IPS-NIHi7 (cell line): ENCODE measurements at regions not wholly inside any gene's neighbourhood (a gene's known extent, or its start where the extent isn't known, plus 50 kb on each side); places are given as distances from the start of the nearest gene placed in this dataset.

ENCODE experiments used
- DNase-seq: peaks from one replicate; pipeline ENCODE4 v3.0.0; 2012; ENCODE audit warnings: mixed read lengths; ENCODE audit errors: extremely low spot score

- DNase-seq, result no peak
Measured at GRCh38 chr9:81532251-81532650, 157.1 kb downstream of the TLE1 start.

GRCh38 chr9:81531511-81531910 lies 157.8 kb downstream of the TLE1 start:
- no peak for DNase-seq

GRCh38 chr9:81530846-81531245 lies 158.5 kb downstream of the TLE1 start:
- no peak for DNase-seq

DNA sequence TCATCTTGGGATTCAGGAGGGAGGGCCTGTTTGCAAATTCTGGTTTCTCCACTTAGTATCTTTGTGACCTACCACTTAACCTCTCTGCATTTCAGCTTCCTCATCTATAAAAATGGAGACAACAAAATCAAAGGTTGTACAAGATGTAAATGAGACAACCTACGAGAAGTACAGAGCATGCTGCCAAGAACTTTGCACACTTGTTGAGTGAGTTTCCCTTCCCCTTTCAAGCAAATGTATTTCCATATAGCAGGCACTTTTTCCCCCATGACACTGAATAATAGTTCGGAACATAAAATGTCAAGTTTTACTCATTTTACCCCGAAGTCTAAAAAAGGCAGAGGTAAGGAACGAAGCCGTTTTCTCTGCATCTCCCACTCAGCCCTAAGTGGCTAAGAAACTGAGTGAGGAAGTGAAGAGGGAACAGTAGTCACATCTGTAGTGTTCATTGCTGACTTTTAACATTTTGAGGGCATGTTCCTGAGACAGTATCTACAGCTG lies 159.0 kb downstream of the TLE1 start:
- DNase-seq, result no peak

DNA sequence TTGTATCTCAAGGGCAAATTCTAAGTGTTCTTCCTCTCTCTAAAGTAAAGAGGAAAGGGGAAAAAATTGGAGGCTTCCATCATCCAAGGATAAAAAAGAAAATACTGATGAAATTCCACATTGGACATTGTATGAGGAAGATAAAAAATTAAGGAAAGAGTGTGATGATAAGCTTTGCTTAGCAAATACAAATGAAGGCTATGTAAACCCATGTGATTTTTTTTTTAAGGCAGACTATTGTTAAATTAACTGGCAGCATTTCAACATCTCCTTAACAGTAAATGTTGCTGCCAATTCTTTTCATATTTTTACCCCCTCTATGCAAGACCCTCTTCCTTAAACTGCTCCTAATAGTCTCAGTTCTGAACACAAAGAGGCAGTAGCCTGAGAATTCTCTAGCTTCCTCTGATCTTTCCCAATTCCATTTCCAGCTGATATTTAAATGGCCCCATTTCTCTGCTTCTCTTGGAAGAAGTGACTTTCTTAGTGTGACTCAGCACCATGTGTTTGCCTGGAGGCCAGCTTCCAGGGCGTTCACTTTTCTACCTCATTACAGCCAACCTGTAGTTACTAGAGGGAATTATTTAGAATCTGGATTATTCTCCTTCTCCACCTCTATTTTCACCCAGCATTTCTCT lies 159.7 kb downstream of the TLE1 start:
- DNase-seq, result peak; percentile 16

DNA sequence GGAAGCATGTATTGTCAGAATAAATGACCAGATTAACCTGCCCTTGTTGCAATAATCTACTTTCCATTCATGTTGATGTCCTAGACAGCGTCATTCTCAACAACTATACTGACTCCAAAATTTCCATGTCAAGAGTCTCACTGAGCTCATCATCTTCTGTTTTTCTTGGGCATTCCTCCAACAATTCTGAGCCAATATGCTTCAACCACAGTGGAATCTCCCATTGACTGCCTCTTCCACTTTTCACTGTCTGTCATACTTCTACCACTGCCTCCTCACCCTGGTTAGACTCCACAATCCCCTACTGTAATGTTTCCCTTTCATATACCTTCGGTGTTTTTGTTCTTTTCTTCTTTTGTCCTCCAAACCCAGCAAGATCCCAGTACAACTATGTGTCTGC lies 162.8 kb downstream of the TLE1 start:
- no peak for DNase-seq

DNA sequence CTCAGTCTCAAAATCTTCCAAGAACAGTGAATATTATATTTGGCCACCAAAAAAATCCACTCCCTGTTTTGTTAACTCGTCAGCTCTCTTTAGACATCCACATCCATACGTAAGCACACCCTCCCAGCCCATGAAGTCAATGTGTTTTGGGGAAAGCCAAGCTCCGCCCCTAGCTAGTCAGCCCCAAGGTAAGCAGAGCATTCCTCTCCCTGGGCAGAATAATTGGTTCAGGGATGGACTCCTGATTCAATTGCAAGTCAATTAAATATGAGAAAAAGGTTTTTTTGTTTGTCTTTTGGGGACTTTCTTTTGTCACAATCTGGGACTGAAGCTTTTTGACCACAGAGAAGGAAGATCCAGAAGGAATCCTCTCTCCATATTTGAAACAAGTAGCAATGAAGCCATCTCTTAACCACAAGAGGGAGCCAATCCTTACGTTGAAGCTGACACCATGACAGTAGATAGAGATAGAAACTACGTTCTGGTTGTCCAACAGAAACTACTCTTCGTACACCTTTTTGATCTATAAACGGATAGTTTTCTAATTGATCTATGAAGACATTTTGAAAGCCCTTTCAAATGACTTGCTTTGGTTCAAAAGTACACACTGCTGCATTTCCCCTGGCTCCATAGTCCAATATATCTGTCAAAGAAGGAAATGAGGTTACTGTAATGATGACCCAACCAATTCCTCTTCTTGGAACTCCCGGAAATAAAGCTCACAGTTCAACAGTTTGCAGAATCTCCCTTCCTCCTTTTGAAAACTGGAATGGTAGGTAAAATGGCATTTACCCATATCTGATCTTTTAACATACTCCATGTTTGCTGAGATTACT lies 166.4 kb downstream of the TLE1 start:
- peak; percentile 72 for DNase-seq

- no peak for DNase-seq
Measured at GRCh38 chr9:81521892-81522291, 167.5 kb downstream of the TLE1 start.

GRCh38 chr9:81519816-81520495 lies 169.4 kb downstream of the TLE1 start:
- no peak for DNase-seq

DNA sequence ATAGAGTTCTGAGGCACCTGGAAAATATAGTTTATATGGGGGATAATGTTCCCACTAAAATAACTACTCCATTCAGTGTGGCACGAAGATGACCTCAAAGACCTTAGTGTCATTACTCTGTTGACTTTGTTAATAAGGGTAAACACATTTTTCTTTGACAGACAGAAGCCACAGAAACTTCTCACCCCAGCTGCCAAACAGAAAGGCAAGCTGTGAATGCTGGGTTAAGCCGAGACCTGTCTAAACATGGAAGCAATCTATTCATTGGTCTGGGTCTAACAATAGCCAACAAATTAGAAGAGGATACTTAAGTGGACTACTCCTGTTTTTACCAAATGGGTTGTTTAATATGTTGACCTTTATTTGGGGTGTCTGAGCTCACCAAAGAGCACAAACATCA lies 171.4 kb downstream of the TLE1 start:
- DNase-seq, result no peak

- no peak for DNase-seq
Measured at GRCh38 chr9:81513059-81513458, 176.3 kb downstream of the TLE1 start.

GRCh38 chr9:81512641-81513040 lies 176.7 kb downstream of the TLE1 start:
- DNase-seq, result no peak

DNA sequence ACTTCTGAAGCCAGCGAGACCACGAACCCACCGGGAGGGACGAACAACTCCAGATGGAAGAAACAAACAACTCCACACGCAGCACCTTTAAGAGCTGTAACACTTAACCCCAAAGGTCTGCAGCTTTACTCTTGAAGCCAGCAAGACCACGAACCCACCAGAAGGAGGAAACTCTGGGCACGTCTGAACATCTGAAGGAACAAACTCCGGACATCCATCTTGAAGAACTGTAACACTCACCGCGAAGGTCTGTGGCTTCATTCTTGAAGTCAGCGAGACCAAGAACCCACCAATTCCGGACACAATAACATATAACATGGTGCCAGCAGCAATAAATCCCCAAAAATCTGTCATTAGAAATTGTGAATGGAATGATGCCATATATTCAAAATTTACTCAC lies 180.9 kb downstream of the TLE1 start:
- DNase-seq, result no peak

GRCh38 chr9:81506941-81507864 lies 182.1 kb downstream of the TLE1 start:
- DNase-seq, result no peak

DNA sequence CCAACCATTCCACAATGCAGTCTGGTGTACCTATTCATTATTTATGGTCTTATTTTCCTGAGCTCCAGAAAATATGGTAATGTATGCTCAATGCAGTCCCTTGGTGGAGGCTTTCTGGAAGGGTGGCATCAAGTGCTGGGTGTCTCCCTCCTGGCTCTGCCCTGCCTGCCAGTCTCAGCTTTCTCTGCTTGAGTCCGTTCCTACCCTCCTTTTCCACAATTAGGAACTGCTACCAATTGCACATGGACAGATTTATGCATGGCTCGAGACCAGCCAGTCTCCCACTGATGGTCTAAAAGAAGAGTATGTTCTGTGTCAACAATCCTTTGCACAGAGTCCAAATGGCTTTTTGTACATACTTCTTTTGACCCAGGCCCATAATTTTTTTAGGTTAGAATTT lies 189.8 kb downstream of the TLE1 start:
- DNase-seq, result no peak

GRCh38 chr9:81499021-81499454 lies 190.3 kb downstream of the TLE1 start:
- DNase-seq, result no peak

GRCh38 chr9:81498576-81498975 lies 190.8 kb downstream of the TLE1 start:
- DNase-seq, result no peak

DNA sequence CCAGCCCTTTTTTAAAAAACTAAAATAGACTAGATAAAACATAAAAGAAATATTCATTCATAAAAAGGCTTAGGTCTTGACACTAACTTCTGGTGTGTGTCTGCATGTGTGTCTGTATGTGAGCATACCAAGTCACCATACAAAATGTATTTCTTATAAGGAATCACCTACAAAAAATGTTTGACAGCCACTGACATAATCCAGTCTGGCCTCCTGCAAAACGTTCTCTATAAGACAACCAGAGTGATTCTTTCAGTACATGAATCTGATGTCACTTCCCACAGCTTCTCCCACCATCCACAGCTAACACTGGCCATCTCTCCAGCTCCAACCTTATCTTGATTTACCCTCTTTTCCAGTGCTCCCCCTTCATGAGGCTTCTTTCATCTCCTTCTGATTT lies 192.3 kb downstream of the TLE1 start:
- no peak for DNase-seq

DNA sequence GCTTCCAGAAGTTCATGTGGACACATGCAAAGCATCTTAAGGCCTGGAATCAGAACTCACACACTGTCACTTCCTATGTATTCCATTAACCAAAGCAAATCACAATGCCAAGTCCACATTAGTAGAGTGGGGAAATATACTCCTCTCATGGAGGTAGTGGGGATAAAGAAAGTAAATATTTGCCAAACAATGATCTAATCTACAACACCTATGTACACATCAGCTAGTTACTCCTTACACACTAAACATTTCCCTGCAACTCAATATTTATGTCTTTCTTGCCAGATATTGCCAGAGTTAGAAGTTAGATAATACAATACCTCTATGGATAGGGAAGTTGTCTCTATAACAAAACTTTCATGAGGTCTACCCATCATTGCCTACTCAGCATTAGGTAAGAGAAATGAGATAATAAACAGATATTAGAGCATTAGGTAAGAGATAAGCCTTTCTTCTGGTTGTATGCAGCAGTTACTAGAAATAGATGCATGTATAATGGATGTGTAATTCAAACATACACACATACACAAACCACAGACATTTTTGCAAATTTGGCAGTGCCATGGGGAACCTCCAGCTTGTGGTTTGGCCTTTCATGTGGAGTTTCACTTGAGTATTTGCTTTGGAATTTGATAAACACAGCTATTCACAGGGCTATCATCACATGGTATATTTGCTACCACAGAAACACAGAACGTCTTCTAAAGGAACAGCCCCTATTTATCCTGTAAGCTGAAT lies 196.5 kb downstream of the TLE1 start:
- no peak for DNase-seq

DNA sequence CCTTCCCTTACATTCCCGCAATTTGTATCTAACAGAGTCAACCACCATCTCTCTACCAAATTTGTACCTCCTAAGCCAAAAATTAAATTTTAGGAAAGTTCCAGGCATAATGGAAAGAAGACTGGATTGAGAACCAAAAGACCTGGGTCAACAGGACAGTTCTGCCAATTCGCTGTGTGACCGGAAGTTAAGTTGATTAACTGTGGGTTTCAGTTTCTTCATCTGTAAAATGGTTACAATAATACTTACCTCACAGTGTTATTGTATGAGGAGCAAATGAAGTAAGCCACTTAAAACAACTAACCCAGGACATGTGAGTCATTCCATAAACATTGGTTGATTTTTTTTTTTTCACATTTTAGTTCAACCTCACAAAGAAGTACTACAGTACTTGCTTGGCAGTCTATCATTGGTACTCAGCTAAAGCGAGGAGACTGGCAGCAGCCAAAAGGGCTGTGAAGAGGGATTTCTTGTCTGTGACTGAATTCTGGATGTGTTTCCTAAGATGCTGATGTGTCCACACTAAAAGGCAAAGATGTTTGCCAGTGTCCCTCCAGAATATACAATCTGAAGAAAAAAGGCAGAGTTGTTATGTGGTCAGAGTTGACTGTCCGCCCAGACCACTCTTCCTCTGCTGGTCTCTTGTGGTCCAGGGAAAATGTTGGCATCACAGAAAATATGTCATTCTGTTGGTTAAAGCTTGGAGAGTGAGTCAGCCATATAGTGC lies 198.6 kb downstream of the TLE1 start:
- DNase-seq, result no peak
